Adrenal gland (tissue), 9 donors: ENCODE measurements at regions not wholly inside any gene's neighbourhood (a gene's known extent, or its start where the extent isn't known, plus 50 kb on each side); places are given as distances from the start of the nearest gene placed in this dataset.

Source experiments
- DNase-seq, 7 donors: peaks; one replicate each; pipeline ENCODE4 v3.0.0-alpha.2; 2019 to 2020
- H3K27ac ChIP-seq, 5 donors: fragments of 200-600 bp; sonication (generic) in 4 of 5; 1 replicate in 3 of 5; 2 replicates in 2 of 5; pipeline versions ENCODE4 v1.5.1 to v1.8.0; 2016 to 2020; ENCODE audit warnings: mild to moderate bottlenecking in 1 of 5
- H3K27me3 ChIP-seq: fragments of 200-600 bp; 2 replicates; pipeline ENCODE4 v1.8.0; 2021
- H3K36me3 ChIP-seq, 2 donors: fragments of 200-600 bp; replicated peaks in 1 of 2; 1 replicate in 1 of 2; 2 replicates in 1 of 2; pipeline versions ENCODE4 v1.5.1 to v1.8.0; 2018 to 2022
- H3K4me1 ChIP-seq, 2 donors: fragments of 200-600 bp; replicated peaks in 1 of 2; 1 replicate in 1 of 2; 2 replicates in 1 of 2; pipeline versions ENCODE4 v1.5.1 to v1.8.0; 2018 to 2021
- H3K4me3 ChIP-seq, 4 donors: fragments of 200-600 bp; sonication (generic) in 3 of 4; one replicate each; pipeline ENCODE4 v1.5.1; 2016 to 2018
- H3K9me3 ChIP-seq, 3 donors: fragments of 200-600 bp; sonication (generic) in 1 of 3; replicated peaks in 1 of 3; 1 replicate in 2 of 3; 2 replicates in 1 of 3; pipeline versions ENCODE4 v1.5.1 to v1.8.0; 2016 to 2021
- POLR2A ChIP-seq, 2 donors: fragments of 450-650 bp; IDR thresholded peaks; one replicate each; pipeline ENCODE4 v1.6.1; 2017; ENCODE audit warnings: antibody characterized with exemption in 2 of 2, mild to moderate bottlenecking in 2 of 2, moderate library complexity in 1 of 2
- WGBS, 4 donors: extraction: QIAGEN DNeasy Blood & Tissue Kit in 2 of 4; methylation state at CpG; one replicate each; pipeline versions ENCODE4 v1.1.5 to v1.1.7; 2013 to 2017; 5-methylcytosine and 5-hydroxymethylcytosine counted together
- intact Hi-C, 2 donors: fragments of 100-400 bp; cut with DNase I; formaldehyde crosslinking; loops; one replicate each; pipeline versions ENCODE4 v1.14.1 to v1.15.0; 2022 to 2023
- TF ChIP-seq, protein P1 (sequence below), 6 experiments: fragments of 450-650 bp in 4 of 6; fragments of 200-600 bp in 2 of 6; sonication (generic) in 1 of 6; IDR thresholded peaks; 1 replicate in 5 of 6; 2 replicates in 1 of 6; pipeline versions ENCODE4 v1.5.1 to v1.8.0; 2016 to 2021; ENCODE audit warnings: antibody characterized with exemption in 6 of 6, mild to moderate bottlenecking in 2 of 6, moderate library complexity in 1 of 6
- donor health status: healthy with polysubstance abuse.
- donor health status: Bipolar disorder and iron deficiency.
- donor health status: DM: yes; HTN: yes; CAD: no.
- donor health status: DM: no; HTN: no; CAD: no.
- donor health status: DM: no; HTN: no; CAD: no.

DNA sequence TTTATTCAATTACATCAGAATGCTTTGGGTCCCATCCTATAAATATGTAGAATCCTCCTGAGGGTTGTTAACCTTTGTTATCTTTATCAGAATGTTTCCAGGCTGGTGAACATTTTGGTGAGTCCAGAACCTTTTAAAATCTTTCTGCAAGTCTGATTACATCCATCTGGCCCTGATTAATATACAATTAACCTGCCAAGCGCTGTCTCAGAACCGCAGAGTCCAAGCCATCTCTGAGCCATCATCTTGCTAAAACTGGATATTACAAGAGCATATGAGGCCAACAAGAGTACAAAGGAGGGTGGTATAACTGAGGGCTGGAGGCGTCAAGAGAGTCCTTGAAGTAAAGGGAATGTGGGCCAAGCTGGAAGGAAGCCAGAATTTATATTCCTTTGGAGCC, 88.6 kb upstream of the ZC3H11B start:
- Histone ChIP-seq H3K4me3 (no peak overlapping the region), H3K27me3 (no peaks in the 10 kb centered on the region), H3K36me3 (no peaks in the 10 kb centered on the region), H3K4me1 (no peaks in the 10 kb centered on the region), H3K27ac (no peak overlapping the region), H3K9me3 (no peaks in the 10 kb centered on the region)
- intact Hi-C loops, result no loop called here
- TF ChIP-seq, protein P1, sequence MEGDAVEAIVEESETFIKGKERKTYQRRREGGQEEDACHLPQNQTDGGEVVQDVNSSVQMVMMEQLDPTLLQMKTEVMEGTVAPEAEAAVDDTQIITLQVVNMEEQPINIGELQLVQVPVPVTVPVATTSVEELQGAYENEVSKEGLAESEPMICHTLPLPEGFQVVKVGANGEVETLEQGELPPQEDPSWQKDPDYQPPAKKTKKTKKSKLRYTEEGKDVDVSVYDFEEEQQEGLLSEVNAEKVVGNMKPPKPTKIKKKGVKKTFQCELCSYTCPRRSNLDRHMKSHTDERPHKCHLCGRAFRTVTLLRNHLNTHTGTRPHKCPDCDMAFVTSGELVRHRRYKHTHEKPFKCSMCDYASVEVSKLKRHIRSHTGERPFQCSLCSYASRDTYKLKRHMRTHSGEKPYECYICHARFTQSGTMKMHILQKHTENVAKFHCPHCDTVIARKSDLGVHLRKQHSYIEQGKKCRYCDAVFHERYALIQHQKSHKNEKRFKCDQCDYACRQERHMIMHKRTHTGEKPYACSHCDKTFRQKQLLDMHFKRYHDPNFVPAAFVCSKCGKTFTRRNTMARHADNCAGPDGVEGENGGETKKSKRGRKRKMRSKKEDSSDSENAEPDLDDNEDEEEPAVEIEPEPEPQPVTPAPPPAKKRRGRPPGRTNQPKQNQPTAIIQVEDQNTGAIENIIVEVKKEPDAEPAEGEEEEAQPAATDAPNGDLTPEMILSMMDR (IDR thresholded peaks at IDR 0.05), result no peak
- no peak for TF ChIP-seq POLR2A (IDR thresholded peaks at IDR 0.05)
- WGBS, 4 donors, result 81 to 87% (median 83%) methylated on average over 3 of the region's 3 CpGs
- DNase-seq, result no peak

DNA sequence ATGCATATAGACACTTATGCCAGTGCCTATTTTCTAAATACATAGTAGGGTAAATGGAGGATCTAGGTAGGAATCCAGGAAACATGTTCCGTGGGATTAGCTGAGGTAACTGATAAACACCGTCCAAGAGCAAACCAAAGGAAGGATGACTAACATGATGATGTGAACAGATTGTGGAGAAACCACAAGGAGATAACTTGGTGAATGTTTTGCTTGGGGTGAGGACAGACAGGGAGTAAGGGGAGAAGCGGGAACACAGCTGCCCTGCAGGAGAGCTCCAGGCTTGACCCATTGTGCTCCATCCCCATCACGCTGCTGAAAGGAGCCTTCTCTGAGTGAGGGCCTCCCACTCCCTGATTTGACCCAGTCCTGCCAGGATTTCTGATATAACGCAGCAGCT, 87.0 kb upstream of the ZC3H11B start:
- DNase-seq, result no peak
- Histone ChIP-seq H3K27ac (no peak overlapping the region), H3K9me3 (no peaks in the 10 kb centered on the region), H3K27me3 (no peaks in the 10 kb centered on the region), H3K4me1 (no peaks in the 10 kb centered on the region), H3K4me3 (no peak overlapping the region), H3K36me3 (no peaks in the 10 kb centered on the region)
- TF ChIP-seq, protein P1 (IDR thresholded peaks at IDR 0.05), result no peak
- intact Hi-C loops, result no loop called here
- WGBS, 4 donors, result 83 to 92% (median 85%) methylated on average over 5 of the region's 5 CpGs

DNA sequence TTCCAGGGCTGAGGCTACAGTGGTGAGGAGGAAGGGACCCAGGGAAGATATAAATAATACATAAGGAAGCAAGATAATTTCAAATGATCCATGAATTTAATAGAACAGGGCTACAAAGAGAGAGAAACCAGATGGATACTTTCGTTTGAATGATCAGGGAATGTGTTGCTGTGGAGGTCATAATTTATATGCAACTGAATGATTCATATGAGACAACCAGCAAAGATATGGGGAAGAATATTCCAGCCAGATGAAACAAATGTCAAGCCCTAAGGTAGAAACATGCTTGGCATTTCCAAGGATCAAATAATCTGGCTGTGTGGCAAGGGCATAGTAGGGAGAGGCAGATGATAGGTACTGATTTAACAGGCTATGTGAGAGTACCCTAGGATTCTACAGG, 84.8 kb upstream of the ZC3H11B start:
- TF ChIP-seq, protein P1 (IDR thresholded peaks at IDR 0.05), result no peak
- TF ChIP-seq POLR2A (IDR thresholded peaks at IDR 0.05), result no peak
- H3K27me3 ChIP-seq, result no peaks in the 10 kb centered on the region
- no peaks in the 10 kb centered on the region for H3K9me3 ChIP-seq
- WGBS, 4 donors, result 39 to 69% (median 40%) methylated on average over 1 of the region's 1 CpG
- no peaks in the 10 kb centered on the region for H3K4me1 ChIP-seq
- H3K27ac ChIP-seq, result no peak overlapping the region
- H3K4me3 ChIP-seq, result no peak overlapping the region
- no peak for DNase-seq
- H3K36me3 ChIP-seq, result no peaks in the 10 kb centered on the region
- intact Hi-C loops, result no loop called here

DNA sequence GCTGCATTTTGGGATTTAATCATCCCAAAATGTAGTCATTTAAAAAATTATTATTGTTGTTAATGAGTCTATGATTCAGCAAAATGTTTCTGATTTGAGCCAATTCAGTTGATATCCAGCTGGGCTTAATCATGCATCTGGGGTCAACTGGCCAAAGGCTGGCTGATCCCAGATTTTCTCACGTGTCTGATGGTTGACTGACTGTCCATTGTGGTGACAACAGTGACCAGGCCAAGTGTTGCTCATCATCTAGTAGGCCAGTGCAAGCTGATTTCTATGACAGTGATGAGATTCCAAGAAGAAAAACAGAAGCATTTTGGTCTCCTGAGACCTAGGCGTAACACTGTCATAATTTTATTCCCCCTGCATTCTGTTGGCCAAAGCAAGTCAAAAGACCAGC, 80.1 kb upstream of the ZC3H11B start:
- WGBS, 4 donors, result 46 to 67% (median 58%) methylated on average over 2 of the region's 2 CpGs
- Histone ChIP-seq H3K4me1 (peaks cover 0 to 6% of the 10 kb centered on the region in 2 donors), H3K9me3 (no peaks in the 10 kb centered on the region), H3K36me3 (no peaks in the 10 kb centered on the region), H3K4me3 (no peak overlapping the region), H3K27me3 (no peaks in the 10 kb centered on the region), H3K27ac (no peak overlapping the region)
- no peak for DNase-seq
- TF ChIP-seq, protein P1 (IDR thresholded peaks at IDR 0.05), result no peak
- TF ChIP-seq POLR2A (IDR thresholded peaks at IDR 0.05), result no peak
- intact Hi-C loops, result no loop called here
